C4-2B (cell line): ENCODE measurements at regions not wholly inside any gene's neighbourhood (a gene's known extent, or its start where the extent isn't known, plus 50 kb on each side); places are given as distances from the start of the nearest gene placed in this dataset.

ENCODE experiments used
- CTCF ChIP-seq: fragments of 450-650 bp; conservative IDR thresholded peaks from 2 replicates; pipeline ENCODE4 v1.5.1; 2017; ENCODE audit warnings: mild to moderate bottlenecking
- ZFX ChIP-seq: fragments of 450-650 bp; IDR thresholded peaks from 2 replicates; pipeline ENCODE4 v1.6.1; 2017

- TF ChIP-seq CTCF (no peak), ZFX (no peak)
Observed at GRCh38 chr2:125160947-125161346, 1135.9 kb downstream of the CNTNAP5 start.
